ENCODE measurements at regions not wholly inside any gene's neighbourhood (a gene's known extent, or its start where the extent isn't known, plus 50 kb on each side); places are given as distances from the start of the nearest gene placed in this dataset.

- TF ChIP-seq POLR2A (IDR thresholded peaks at IDR 0.05; ENCODE audit: low read depth, low read length), result no peak
- no peak for TF ChIP-seq POLR2AphosphoS5 (IDR thresholded peaks at IDR 0.05; ENCODE audit: low read depth, low read length)
- TF ChIP-seq SPI1 (IDR thresholded peaks at IDR 0.05; ENCODE audit: low read depth, low read length), result no peak
- TF ChIP-seq TAF1 (IDR thresholded peaks at IDR 0.05; ENCODE audit: low read depth, low read length), result no peak
- TF ChIP-seq PAX5 (IDR thresholded peaks at IDR 0.05; ENCODE audit: insufficient read depth, low read length, severe bottlenecking), result no peak
- no peak for TF ChIP-seq POU2F2 (IDR thresholded peaks at IDR 0.05; ENCODE audit: low read depth, low read length)
Measured at GRCh38 chrX:40962793-40963407, 122.3 kb upstream of the USP9X start.
